ENCODE measurements at regions not wholly inside any gene's neighbourhood (a gene's known extent, or its start where the extent isn't known, plus 50 kb on each side); places are given as distances from the start of the nearest gene placed in this dataset.

- TF ChIP-seq CTCF (IDR thresholded peaks at IDR 0.05; ENCODE audit: insufficient read depth, low read length, poor library complexity, severe bottlenecking), result no peak
- no peak for DNase-seq (ENCODE audit: low read depth)
- no peak overlapping the region for H3K4me3 ChIP-seq (ENCODE audit: low read depth, low read length)
- no peaks in the 10 kb centered on the region for H3K27me3 ChIP-seq (ENCODE audit: control insufficient read depth, insufficient read depth, low read length)
- H3K36me3 ChIP-seq (ENCODE audit: control insufficient read depth, insufficient read depth, low read length), result no peaks in the 10 kb centered on the region
Observed at GRCh38 chr3:30078736-30079135, 527.7 kb upstream of the TGFBR2 start.

- no peak for DNase-seq (ENCODE audit: low read depth)
- TF ChIP-seq CTCF (IDR thresholded peaks at IDR 0.05; ENCODE audit: insufficient read depth, low read length, poor library complexity, severe bottlenecking), result no peak
- no peaks in the 10 kb centered on the region for H3K36me3 ChIP-seq (ENCODE audit: control insufficient read depth, insufficient read depth, low read length)
Observed at GRCh38 chr3:30081904-30082303, 524.5 kb upstream of the TGFBR2 start.

GRCh38 chr3:30082652-30083051, 523.7 kb upstream of the TGFBR2 start:
- Histone ChIP-seq H3K27me3 (ENCODE audit: control insufficient read depth, insufficient read depth, low read length) (no peaks in the 10 kb centered on the region), H3K36me3 (ENCODE audit: control insufficient read depth, insufficient read depth, low read length) (no peaks in the 10 kb centered on the region), H3K4me3 (ENCODE audit: low read depth, low read length) (no peak overlapping the region)
- no peak for TF ChIP-seq CTCF (IDR thresholded peaks at IDR 0.05; ENCODE audit: insufficient read depth, low read length, poor library complexity, severe bottlenecking)
- no peak for DNase-seq (ENCODE audit: low read depth)

More at GRCh38 chr3:30081904-30082303, 524.5 kb upstream of the TGFBR2 start:
- Histone ChIP-seq H3K4me3 (ENCODE audit: low read depth, low read length) (no peak overlapping the region), H3K27me3 (ENCODE audit: control insufficient read depth, insufficient read depth, low read length) (no peaks in the 10 kb centered on the region)

GRCh38 chr3:30083315-30083714, 523.1 kb upstream of the TGFBR2 start:
- TF ChIP-seq CTCF (IDR thresholded peaks at IDR 0.05; ENCODE audit: insufficient read depth, low read length, poor library complexity, severe bottlenecking), result no peak
- no peaks in the 10 kb centered on the region for H3K27me3 ChIP-seq (ENCODE audit: control insufficient read depth, insufficient read depth, low read length)
- no peak overlapping the region for H3K4me3 ChIP-seq (ENCODE audit: low read depth, low read length)
- H3K36me3 ChIP-seq (ENCODE audit: control insufficient read depth, insufficient read depth, low read length), result no peaks in the 10 kb centered on the region
- DNase-seq (ENCODE audit: low read depth), result no peak

- no peak overlapping the region for H3K4me3 ChIP-seq (ENCODE audit: low read depth, low read length)
- no peak for DNase-seq (ENCODE audit: low read depth)
- TF ChIP-seq CTCF (IDR thresholded peaks at IDR 0.05; ENCODE audit: insufficient read depth, low read length, poor library complexity, severe bottlenecking), result no peak
- no peaks in the 10 kb centered on the region for H3K36me3 ChIP-seq (ENCODE audit: control insufficient read depth, insufficient read depth, low read length)
- no peaks in the 10 kb centered on the region for H3K27me3 ChIP-seq (ENCODE audit: control insufficient read depth, insufficient read depth, low read length)
Observed at GRCh38 chr3:30084316-30084715, 522.1 kb upstream of the TGFBR2 start.

- DNase-seq (ENCODE audit: low read depth), result no peak
- no peaks in the 10 kb centered on the region for H3K27me3 ChIP-seq (ENCODE audit: control insufficient read depth, insufficient read depth, low read length)
- H3K36me3 ChIP-seq (ENCODE audit: control insufficient read depth, insufficient read depth, low read length), result no peaks in the 10 kb centered on the region
- TF ChIP-seq CTCF (IDR thresholded peaks at IDR 0.05; ENCODE audit: insufficient read depth, low read length, poor library complexity, severe bottlenecking), result no peak
- H3K4me3 ChIP-seq (ENCODE audit: low read depth, low read length), result no peak overlapping the region
Observed at GRCh38 chr3:30084971-30085403, 521.4 kb upstream of the TGFBR2 start.
